ENCODE measurements at regions not wholly inside any gene's neighbourhood (a gene's known extent, or its start where the extent isn't known, plus 50 kb on each side); places are given as distances from the start of the nearest gene placed in this dataset.
"Not testable (repeated sequence)": the region's sequence is repeated elsewhere in the genome, so short reads cannot be mapped to it uniquely, and the experiment has no call there.

DNA sequence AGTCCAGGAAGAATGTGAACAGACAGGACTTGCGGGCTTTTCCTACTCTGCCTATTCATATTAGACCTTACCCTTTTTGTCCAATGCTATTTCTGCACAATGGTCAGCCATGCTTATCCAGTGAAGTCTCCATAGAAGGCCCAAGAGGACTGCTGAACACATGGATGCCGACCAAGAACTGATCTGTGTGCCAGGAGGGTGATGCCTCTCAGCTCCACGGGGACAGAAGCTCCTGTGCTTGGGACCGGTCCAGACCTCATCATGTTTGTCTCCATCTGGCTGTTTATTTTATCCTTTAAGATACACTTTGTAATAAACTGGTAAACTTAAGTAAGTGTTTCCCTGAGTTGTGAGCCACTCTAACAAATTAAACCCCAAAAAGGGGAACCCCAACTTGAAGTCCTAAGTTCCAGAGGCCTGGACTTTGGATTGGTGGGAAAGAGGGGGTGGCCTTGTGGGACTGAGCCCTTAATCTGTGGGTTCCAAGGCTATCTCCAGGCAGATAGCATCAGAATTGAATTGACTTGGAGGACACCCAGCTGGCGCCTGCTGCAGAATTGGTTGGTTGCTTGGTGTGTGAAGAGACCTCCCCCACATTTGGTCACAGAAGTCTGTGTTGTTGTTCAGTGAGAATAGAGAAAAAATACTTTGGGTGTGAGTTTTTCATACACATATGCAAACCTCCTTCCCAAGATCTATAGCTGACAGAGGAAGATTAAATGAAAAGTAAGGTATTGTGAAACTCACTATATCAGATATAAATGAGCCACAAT, 57.9 kb upstream of the ANKH start:
- Histone ChIP-seq H3K27ac (no peak overlapping the region), H3K27me3 (no peaks in the 10 kb centered on the region), H3K36me3 (no peaks in the 10 kb centered on the region), H3K4me1 (no peaks in the 10 kb centered on the region), H3K9me3 (no peaks in the 10 kb centered on the region), H3K4me3 (no peak overlapping the region)
- WGBS, 2 donors, result 82 to 89% methylated on average over 5 of the region's 5 CpGs
- intact Hi-C loops (cut with DNase I), result no loop called here
- no peak for DNase-seq
- no peak for TF ChIP-seq POLR2A (IDR thresholded peaks at IDR 0.05)
- no peak for TF ChIP-seq EP300 (IDR thresholded peaks at IDR 0.05)
- TF ChIP-seq, protein P1, sequence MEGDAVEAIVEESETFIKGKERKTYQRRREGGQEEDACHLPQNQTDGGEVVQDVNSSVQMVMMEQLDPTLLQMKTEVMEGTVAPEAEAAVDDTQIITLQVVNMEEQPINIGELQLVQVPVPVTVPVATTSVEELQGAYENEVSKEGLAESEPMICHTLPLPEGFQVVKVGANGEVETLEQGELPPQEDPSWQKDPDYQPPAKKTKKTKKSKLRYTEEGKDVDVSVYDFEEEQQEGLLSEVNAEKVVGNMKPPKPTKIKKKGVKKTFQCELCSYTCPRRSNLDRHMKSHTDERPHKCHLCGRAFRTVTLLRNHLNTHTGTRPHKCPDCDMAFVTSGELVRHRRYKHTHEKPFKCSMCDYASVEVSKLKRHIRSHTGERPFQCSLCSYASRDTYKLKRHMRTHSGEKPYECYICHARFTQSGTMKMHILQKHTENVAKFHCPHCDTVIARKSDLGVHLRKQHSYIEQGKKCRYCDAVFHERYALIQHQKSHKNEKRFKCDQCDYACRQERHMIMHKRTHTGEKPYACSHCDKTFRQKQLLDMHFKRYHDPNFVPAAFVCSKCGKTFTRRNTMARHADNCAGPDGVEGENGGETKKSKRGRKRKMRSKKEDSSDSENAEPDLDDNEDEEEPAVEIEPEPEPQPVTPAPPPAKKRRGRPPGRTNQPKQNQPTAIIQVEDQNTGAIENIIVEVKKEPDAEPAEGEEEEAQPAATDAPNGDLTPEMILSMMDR (IDR thresholded peaks at IDR 0.05), result no peak
- no peak for TF ChIP-seq POLR2AphosphoS5 (IDR thresholded peaks at IDR 0.05)

DNA sequence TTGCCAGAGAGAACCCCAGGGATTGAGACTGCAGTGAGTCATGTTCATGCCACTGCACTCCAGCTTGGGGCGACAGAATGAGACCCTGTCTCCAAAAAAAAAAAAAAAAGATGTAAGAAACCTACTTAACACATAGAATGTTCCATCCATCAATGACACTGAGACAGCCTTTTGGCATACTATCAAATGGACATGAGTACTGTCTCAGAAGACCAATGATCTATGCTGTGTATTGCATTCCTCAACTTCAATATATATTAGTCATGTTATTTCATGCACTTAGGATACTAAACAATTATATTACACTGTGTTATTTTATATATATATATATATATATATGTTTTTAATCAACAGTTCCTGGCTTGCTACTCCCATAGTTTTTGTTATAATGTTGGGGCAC, 57.1 kb upstream of the ANKH start:
- Histone ChIP-seq H3K9me3 (no peaks in the 10 kb centered on the region), H3K27ac (no peak overlapping the region), H3K27me3 (no peaks in the 10 kb centered on the region), H3K4me3 (no peak overlapping the region), H3K36me3 (no peaks in the 10 kb centered on the region), H3K4me1 (no peaks in the 10 kb centered on the region)
- intact Hi-C loops (cut with DNase I), result no loop called here
- no peak for TF ChIP-seq POLR2A (IDR thresholded peaks at IDR 0.05)
- TF ChIP-seq POLR2AphosphoS5 (IDR thresholded peaks at IDR 0.05), result no peak
- TF ChIP-seq, protein P1 (IDR thresholded peaks at IDR 0.05), result no peak
- no peak for TF ChIP-seq EP300 (IDR thresholded peaks at IDR 0.05)
- WGBS, 2 donors, result 90 to 100% methylated on average over 1 of the region's 1 CpG
- no peak for DNase-seq

DNA sequence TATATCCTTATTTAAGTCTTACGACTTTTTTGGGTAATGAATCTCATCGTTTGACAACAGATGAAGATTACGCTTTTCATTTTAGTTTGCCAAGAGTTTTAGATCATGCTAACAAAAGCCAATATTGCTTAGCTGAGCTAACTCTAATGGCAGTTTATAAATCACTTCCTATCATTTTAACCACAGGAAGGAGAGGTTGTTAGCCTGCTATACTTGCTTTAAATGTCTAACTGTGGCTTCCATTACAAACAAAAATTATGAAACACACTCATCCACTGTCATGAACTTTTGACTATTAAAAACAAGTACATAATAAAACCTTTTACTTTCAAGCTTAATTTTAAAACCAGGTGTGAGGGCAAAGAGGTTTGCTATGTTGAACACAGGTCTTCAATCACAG, 53.7 kb upstream of the ANKH start:
- no peak for DNase-seq
- Histone ChIP-seq H3K4me1 (no peaks in the 10 kb centered on the region), H3K36me3 (no peaks in the 10 kb centered on the region), H3K27ac (no peak overlapping the region), H3K27me3 (no peaks in the 10 kb centered on the region), H3K4me3 (no peak overlapping the region), H3K9me3 (no peaks in the 10 kb centered on the region)
- TF ChIP-seq POLR2AphosphoS5 (IDR thresholded peaks at IDR 0.05), result no peak
- TF ChIP-seq POLR2A (IDR thresholded peaks at IDR 0.05), result no peak
- no peak for TF ChIP-seq EP300 (IDR thresholded peaks at IDR 0.05)
- TF ChIP-seq, protein P1 (IDR thresholded peaks at IDR 0.05), result no peak
- 62 to 64% methylated on average over 3 of the region's 3 CpGs for WGBS, 2 donors
- intact Hi-C loops (cut with DNase I), result no loop called here

DNA sequence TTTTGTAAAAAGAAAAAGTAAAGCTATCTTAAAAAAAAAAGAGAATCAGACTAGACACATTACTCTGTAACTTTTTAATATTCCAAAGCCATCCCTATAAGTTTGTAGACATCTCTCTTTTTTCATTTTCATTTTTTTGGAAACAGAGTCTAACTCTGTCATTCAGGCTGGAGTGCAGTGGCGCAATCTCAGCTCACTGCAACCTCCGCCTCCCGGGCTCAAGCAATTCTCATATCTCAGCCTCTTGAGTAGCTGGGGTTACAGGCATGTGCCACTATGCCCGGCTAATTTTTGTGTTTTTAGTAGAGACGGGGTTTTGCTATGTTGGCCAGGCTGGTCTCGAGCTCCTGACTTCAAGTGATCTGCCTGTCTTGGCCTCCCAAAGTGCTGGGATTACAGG, 51.4 kb upstream of the ANKH start:
- WGBS, 2 donors, result 92 to 94% methylated on average over 6 of the region's 6 CpGs
- H3K27ac ChIP-seq; H3K27me3 ChIP-seq; intact Hi-C loops (cut with DNase I); H3K4me3 ChIP-seq; H3K9me3 ChIP-seq; H3K4me1 ChIP-seq; DNase-seq; H3K36me3 ChIP-seq: not testable (repeated sequence)

DNA sequence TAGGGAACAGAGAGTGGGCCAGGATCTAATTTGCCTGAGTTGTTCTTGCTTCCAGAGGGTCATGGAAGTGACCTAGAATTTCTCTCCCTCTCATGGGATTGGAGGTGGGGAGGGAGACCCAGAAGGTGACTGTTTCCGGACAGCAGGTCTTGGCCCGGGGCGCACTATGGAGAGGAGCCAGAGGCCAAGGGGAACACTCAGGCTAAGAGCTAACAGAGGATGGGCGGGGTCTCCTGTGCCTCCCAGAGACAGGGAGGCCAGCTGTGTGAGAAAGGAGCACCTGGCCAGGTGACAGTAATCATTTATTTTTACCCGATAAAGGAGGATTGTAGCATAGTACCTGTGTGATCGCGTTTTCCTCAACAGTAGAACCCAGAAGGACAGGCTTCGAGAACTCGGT, 50.9 kb upstream of the ANKH start:
- Histone ChIP-seq H3K9me3 (no peaks in the 10 kb centered on the region), H3K27ac (no peak overlapping the region), H3K27me3 (no peaks in the 10 kb centered on the region), H3K4me1 (no peaks in the 10 kb centered on the region), H3K36me3 (no peaks in the 10 kb centered on the region), H3K4me3 (no peak overlapping the region)
- 57 to 87% methylated on average over 9 of the region's 9 CpGs for WGBS, 2 donors
- DNase-seq, result no peak
- TF ChIP-seq EP300 (IDR thresholded peaks at IDR 0.05) (no peak), POLR2AphosphoS5 (IDR thresholded peaks at IDR 0.05) (no peak), POLR2A (IDR thresholded peaks at IDR 0.05) (no peak)
- TF ChIP-seq, protein P1 (IDR thresholded peaks at IDR 0.05), result no peak
- intact Hi-C loops (cut with DNase I), result no loop called here

Small RNAs in the stretch of these regions (small RNA-seq; reads per million reads assigned to genes)
- gene RF00096, result 0 reads per million in 3 donors

All from sigmoid colon (tissue), 6 donors.